GM18505 (cell line): ENCODE measurements at regions not wholly inside any gene's neighbourhood (a gene's known extent, or its start where the extent isn't known, plus 50 kb on each side); places are given as distances from the start of the nearest gene placed in this dataset.

Experiments
- ATAC-seq: cut with Tn5 transposase; IDR thresholded peaks from one replicate; pipeline ENCODE4 v1.9.1; 2021; ENCODE audit not compliant: unreplicated experiment
- POLR2A ChIP-seq: IDR thresholded peaks from 4 replicates; pipeline ENCODE4 v1.6.1; 2011; ENCODE audit warnings: borderline replicate concordance; ENCODE audit not compliant: insufficient read depth, insufficient read length; ENCODE audit errors: extremely low read depth

DNA sequence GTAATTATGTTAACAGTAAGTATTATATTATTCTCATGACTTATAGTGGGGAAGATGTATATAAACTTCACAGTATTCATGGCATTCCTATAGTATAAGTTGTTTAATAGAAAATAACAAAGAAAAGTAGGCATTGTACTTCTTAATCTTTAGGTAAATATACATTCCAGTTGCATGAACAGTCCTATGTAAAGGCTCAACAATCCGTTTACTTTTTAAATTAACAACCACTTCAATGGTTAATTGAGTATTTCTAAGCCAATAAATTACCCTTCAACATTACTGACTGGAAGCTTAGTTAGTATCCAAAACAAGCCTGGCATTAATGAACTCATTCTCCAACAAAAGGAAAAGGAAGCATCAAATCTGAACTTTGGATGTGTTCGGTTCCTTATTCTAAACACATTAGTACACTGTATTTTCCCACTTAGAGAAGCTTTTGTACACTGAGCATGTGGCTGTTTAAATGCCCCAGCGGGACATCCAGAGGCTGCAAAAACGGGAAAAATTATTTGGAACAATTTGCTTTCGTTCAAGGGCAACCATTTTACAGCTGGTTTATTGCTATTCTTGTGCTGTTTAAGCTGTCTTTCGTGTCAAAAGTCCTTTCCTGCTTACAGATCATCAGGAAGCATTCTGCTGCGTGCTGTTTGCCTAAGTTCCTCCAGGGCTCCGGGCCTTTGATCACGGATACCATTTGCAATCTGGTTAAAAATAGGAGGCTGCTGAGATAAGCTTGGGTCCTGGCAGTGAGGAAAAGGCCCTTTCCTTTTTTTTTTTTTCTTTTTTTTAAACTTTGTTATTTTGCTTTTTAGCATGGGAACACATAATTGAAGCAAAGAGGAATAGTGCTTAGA is 460.3 kb downstream of the SPRY1 start:
- ATAC-seq: no peak

DNA sequence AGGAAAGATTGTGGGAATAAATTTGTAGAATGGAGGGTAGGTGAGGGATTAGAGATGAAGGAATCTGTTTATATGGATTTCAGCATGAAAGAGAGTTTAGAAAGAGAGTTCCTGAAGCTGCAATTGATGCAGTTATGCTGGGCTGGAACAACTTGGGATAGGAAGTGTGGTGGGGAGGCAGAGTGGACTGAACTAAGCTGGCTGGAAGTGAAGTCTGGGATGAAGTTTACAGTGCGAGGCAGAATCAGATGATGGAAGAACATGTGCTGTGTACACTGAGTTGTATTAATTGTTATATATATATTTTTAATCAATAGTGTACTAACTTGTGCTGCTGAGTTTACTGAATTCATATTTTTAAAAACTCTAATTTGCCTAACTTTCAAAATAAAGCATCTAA is 461.9 kb downstream of the SPRY1 start:
- no peak for TF ChIP-seq POLR2A
- ATAC-seq: no peak

More for the DNA sequence above, 460.3 kb downstream of the SPRY1 start:
- TF ChIP-seq POLR2A: no peak

DNA sequence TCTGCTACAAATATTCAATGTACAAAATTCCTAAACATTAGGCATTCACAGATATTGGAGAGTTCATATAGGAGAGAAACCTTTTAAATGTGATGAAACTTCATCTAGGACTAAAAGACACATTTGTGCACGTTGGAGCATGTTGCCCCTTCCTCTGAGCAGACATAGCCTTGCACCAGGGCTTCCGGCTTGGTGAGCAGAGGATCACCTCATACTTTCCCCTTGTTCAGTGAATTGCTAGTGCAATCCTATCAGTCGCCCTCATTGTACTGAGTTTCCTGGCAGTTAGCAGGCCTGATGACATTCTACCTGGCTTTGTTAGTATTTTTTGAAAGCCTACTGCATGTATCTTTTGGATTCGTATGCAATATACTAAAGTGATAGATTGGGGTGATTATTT is 466.2 kb downstream of the SPRY1 start:
- no peak for TF ChIP-seq POLR2A
- no peak for ATAC-seq

DNA sequence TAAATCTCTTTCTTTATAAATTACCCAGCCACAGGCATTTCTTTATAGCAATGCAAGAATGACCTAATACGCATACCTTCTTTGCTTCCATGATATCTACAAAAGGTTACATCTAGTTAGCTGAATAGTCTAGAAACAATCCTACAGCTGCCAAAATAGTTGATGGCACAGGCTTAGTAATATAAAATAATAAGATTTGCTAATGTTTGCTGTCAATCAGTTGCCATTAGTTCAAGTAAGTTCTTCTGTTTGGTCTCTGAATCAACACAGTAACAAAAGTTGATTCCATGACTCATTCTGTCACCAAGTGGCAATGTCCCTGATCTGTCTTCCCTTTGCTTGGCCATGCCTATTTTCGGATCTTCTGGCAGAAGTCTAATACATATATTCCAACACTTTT is 470.2 kb downstream of the SPRY1 start:
- no peak for ATAC-seq
- TF ChIP-seq POLR2A: no peak

DNA sequence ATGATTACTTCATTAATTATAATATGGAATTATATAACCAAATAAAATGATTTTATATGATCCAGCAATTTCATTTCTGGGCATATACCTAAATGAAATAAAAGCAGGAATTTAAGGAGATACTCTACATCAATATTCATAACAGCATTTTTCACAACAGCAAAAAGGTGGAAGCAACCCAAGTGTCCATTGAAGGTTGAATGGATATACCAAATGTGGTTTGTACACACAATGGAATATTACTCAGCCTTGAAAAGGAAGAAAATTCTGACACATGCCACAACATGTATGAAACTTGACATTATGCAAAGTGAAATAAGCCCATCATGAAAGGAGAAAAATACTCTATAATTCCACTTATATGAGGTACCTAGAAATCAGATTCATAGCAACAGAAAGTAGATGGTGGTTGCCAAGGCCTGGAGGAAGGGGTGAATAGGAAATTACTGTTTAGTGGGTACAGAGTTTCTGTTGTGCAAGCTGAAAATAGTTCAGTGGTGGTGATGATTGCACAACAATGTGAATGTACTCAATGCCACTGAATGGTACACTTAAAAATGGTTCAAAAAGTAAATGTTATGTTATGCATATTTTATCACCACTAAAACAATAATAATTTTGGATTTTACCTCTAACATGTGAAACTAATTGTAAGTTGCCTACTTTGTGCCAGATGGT is 471.5 kb downstream of the SPRY1 start:
- ATAC-seq: no peak
- no peak for TF ChIP-seq POLR2A

DNA sequence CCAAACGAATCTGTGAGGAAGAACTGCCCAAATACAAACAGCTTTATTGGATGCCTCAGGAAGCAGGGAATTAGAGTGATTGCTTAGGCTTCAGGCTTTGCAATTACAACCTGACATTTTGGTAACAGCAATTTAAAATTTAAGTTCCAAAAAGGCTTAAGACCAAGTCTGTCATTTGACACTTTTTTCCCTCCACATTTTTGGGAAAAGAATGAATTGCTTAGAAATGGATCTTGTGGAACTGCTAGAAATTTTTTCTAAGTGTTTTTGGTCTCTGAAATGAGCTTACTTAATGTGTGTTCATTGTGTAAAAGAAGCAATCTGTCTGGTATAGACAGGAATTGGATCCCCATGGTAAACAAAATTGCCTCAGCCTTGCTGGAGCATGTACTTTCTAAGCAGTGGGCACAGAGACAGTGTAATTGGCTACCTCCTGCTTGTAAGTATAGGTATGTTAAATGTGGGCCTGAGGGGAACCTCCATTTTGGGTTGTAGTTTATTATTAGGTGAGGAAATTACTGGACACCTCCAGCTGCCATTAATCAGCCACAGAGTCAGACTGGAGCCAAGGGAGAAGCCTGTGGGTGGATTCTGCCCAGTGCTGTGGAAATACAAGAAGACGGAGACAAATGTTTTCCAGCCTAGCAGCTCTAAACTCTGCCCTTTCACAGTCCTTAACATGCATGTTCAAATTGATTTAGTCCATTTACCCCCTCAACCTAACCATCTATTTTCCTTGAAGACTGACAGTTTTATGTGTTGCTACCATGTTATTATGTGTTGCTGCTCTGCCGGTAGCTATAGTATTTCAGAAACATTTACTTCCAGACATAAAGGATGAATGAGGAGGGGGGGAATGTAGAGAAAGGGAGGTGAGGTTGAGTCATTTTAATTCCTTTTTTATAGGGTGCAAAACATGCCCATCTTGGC is 473.0 kb downstream of the SPRY1 start:
- TF ChIP-seq POLR2A: no peak
- no peak for ATAC-seq

DNA sequence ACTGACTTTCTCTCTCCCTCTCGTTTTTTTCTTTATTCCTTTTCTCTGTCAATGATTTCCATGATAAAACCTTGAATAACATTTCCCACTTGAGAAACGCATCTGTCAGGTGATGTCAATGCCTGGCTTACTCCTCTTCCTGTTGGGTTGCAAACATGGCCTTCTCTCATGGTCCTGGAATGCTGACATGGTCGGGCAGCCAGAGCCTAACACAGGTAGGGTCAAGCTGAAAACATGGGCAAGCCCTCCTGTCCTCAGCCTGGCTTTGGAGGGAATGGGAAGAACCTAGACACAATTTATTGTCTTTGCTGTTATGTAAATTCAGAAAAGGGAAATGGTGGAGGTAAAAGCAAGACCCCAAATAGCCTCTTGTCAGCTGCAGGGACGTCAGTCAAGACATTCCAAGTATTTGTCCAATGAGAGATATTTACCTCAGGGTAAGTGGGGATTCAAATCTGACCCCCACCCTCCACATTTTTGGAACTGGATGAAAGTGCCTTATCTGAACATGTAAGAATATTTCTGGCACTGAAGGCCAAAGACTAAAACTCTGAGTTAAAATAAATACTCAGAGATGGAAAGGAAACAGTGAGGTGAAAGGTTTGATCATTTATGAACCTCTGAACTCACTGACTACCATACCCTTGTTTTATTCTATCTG is 473.8 kb downstream of the SPRY1 start:
- ATAC-seq: no peak
- no peak for TF ChIP-seq POLR2A

DNA sequence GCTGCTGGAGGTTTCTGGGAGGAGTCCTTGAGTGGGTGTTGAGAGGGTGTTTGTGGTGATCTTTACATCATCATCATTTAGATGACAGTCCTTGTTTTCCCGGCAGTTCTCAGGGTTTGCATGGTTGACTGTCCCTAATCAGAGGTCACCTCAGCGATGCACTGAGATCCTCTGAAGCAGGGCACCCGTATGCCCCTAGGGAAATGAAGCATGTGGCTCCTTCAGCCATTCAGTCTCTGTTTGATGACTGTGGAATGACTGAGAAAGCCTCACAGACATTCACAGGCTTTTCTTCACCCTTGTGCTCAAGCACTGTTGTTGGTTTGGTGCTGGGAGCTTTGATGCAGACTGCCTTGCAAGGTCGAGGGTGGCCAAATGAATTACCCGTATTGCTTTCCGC is 474.7 kb downstream of the SPRY1 start:
- no peak for ATAC-seq
- no peak for TF ChIP-seq POLR2A

DNA sequence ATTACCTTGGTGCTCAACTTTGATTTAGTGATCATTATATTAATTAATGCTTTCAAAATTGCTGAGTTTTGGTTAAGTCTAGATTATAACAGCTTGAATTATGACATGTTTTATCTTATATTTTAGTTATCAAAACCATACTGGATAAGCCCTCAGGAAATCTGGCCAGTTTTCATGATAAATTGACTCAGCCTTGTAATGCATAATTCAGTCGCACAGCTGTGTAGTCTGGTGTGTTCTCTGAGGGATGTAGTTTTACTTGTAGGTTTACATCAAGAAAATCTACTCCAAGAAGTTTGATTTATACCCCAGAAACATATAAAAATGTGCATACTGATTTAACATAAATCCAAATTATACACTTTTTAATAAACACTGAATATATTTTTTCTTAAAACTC is 477.5 kb downstream of the SPRY1 start:
- no peak for ATAC-seq
- TF ChIP-seq POLR2A: no peak

DNA sequence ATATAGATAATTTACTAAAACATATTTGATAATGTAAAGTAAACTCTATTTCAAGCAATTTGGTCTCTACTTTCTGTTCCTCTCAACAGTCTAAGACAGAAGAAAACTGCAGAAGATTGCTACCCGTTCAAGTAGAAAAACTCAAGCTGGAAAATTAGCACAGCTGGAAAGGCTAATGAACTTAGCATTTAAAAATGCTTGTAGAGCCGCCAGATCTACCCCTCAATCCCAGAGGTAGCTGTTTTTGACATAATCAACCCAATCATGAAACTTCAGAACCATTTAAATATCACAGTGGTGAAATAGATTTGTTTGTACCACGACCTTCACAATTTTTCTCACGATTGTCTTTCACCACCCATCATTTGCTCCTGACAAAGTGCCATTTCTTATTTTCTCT is 479.5 kb downstream of the SPRY1 start:
- ATAC-seq: no peak
- TF ChIP-seq POLR2A: no peak

DNA sequence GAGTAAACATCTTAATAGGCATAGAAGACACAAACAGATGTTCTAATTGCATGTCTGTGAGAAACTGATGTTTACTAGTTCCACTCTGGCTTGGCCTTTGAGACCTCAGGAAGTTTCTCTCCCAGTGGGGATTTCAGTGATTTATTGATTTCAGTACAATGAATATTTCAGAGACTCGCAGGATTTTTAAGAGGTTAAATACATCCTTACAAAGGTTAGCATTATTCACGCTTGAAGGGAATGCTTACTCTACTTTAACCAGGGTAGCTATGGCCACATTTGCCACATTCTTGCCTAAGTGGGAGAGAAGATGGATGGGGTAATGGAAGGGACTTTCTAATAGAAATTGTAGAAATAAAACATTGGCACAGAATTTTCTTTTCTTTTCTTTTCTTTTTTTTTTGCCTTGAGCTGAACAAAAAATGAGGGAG is 480.1 kb downstream of the SPRY1 start:
- no peak for ATAC-seq
- no peak for TF ChIP-seq POLR2A

DNA sequence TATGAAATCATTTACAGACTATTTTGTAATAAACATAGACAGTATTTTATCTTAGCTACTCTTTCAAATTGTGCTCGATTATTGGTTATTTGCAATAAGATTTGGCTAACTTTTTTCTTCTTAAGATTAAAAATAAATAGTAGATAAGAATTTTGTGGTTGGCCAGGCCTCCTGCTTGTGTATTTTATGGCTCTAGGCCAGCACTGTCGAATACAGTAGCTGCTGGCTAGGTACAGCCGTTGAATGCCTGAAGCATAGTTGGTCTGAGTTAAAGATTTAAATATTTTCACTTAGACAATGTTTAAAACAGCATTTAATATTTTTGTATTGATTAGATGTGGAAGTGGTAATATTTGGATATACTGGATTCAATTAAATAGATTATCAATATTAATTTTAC is 481.0 kb downstream of the SPRY1 start:
- ATAC-seq: no peak
- no peak for TF ChIP-seq POLR2A

DNA sequence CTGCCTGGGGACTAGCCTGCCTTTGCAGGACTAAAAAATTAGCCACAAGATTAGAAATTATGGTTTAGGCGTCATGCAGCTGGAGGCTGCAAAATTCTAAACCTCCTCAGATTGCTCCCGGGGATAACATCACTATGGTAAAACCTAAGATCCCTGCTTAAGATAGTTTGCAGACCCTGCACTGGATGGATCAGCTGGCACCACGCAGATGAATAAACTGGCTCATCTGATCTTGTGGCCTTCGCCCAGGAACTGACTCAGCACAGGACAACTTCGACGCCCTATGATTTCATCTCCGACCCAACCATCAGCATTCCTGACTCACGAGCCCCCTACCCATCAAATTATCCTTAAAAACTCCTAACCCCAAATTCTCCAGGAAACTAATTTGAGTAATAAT is 482.4 kb downstream of the SPRY1 start:
- no peak for TF ChIP-seq POLR2A
- no peak for ATAC-seq
